ENCODE measurements at regions not wholly inside any gene's neighbourhood (a gene's known extent, or its start where the extent isn't known, plus 50 kb on each side); places are given as distances from the start of the nearest gene placed in this dataset.

DNA sequence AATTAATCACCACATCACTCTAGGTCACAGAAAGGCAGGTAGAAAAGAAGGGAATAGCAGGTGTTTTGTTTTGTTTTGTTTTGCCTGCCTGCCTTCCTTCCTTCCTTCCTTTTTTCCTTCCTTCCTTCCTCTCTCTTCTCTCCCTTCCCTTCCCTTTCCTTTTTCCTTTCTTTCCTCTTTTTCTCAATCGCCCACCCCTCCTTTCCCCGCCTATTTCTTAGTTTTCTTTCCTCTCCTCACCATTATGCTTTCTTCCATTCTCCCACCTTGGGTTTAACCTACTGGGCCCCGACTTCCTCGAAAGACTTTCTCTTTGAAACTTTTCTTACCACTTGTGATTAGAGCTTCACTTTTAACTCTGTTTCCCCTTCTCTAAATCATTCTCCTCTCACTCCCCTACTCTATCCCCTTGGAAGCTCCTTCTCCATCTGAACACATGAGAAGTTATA, 231.3 kb upstream of the CD180 start:
- DNase-seq (ENCODE audit: extremely low read depth, low read depth): no peak
- no peak for TF ChIP-seq CTCF (IDR thresholded peaks at IDR 0.05; ENCODE audit: low read depth, low read length)

- no peak for TF ChIP-seq CTCF (IDR thresholded peaks at IDR 0.05; ENCODE audit: low read depth, low read length)
- DNase-seq (ENCODE audit: extremely low read depth, low read depth): no peak
Measured at GRCh38 chr5:67426961-67427849, 230.6 kb upstream of the CD180 start.

- DNase-seq (ENCODE audit: extremely low read depth, low read depth): no peak
- TF ChIP-seq CTCF (IDR thresholded peaks at IDR 0.05; ENCODE audit: low read depth, low read length): no peak
Measured at GRCh38 chr5:67425514-67425913, 228.9 kb upstream of the CD180 start.

DNA sequence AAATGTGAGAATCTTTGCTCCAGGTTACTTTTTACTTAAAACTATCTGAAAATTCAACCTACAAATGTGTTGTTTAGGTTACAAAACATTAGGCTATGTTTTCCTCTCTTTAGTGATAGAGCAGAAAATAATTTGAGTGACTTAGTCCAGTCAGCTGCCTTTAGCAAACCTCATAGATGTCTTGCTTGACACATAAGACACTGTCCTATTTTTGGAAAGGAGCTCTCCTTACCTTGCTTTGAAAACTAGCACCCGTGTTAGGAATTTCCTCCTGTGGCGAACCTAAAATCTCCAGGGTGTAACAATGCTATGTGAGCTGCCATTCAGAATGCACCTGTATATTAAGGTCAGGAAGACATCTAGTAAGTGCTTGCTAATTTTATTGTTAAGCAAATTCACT, 221.2 kb upstream of the CD180 start:
- DNase-seq (ENCODE audit: extremely low read depth, low read depth): no peak
- no peak for TF ChIP-seq CTCF (IDR thresholded peaks at IDR 0.05; ENCODE audit: low read depth, low read length)

GRCh38 chr5:67416986-67417385, 220.4 kb upstream of the CD180 start:
- TF ChIP-seq CTCF (IDR thresholded peaks at IDR 0.05; ENCODE audit: low read depth, low read length): no peak
- DNase-seq (ENCODE audit: extremely low read depth, low read depth): no peak

- DNase-seq (ENCODE audit: extremely low read depth, low read depth): no peak
- TF ChIP-seq CTCF (IDR thresholded peaks at IDR 0.05; ENCODE audit: low read depth, low read length): no peak
Measured at GRCh38 chr5:67416133-67416937, 219.7 kb upstream of the CD180 start.

GRCh38 chr5:67414712-67415111, 218.1 kb upstream of the CD180 start:
- no peak for DNase-seq (ENCODE audit: extremely low read depth, low read depth)
- no peak for TF ChIP-seq CTCF (IDR thresholded peaks at IDR 0.05; ENCODE audit: low read depth, low read length)

Data from AG09319 (cell line).